ENCODE measurements at regions not wholly inside any gene's neighbourhood (a gene's known extent, or its start where the extent isn't known, plus 50 kb on each side); places are given as distances from the start of the nearest gene placed in this dataset.

GRCh38 chr9:27633764-27634163 is 60.5 kb upstream of the C9orf72 start:
- TF ChIP-seq CTCF (conservative IDR thresholded peaks at IDR 0.05; ENCODE audit: low read length) (no peak), EZH2phosphoT487 (IDR thresholded peaks at IDR 0.05; ENCODE audit: borderline replicate concordance) (no peak)

Measured in Loucy (cell line).